MM.1S (cell line): ENCODE measurements at regions not wholly inside any gene's neighbourhood (a gene's known extent, or its start where the extent isn't known, plus 50 kb on each side); places are given as distances from the start of the nearest gene placed in this dataset.

ENCODE experiments used
- DNase-seq: peaks from one replicate; pipeline ENCODE4 v3.0.0-alpha.2; 2015
- H2AFZ ChIP-seq: fragments of 300-600 bp; sonication (generic); 2 replicates; pipeline ENCODE4 v1.6.0; 2016; ENCODE audit warnings: antibody characterized with exemption, low read length
- H3F3A ChIP-seq: fragments of 300-600 bp; sonication (generic); 2 replicates; pipeline ENCODE4 v1.6.1; 2016; ENCODE audit warnings: mild to moderate bottlenecking, antibody characterized with exemption, low read length, moderate library complexity, mixed read lengths; ENCODE audit not compliant: insufficient read depth
- H3K27ac ChIP-seq: fragments of 300-600 bp; sonication (generic); 2 replicates; pipeline ENCODE4 v1.5.1; 2016; ENCODE audit warnings: mild to moderate bottlenecking, low read length
- H3K27me3 ChIP-seq: fragments of 300-600 bp; sonication (generic); replicated peaks from 2 replicates; pipeline ENCODE4 v1.6.0; 2016; ENCODE audit warnings: low read length; ENCODE audit not compliant: insufficient read depth
- H3K36me3 ChIP-seq: fragments of 300-600 bp; sonication (generic); replicated peaks from 2 replicates; pipeline ENCODE4 v1.6.1; 2016; ENCODE audit warnings: mild to moderate bottlenecking, low read length, mixed read lengths; ENCODE audit not compliant: insufficient read depth
- H3K4me1 ChIP-seq: fragments of 300-600 bp; sonication (generic); 2 replicates; pipeline ENCODE4 v1.6.1; 2016; ENCODE audit warnings: low read length, mixed read lengths
- H3K4me2 ChIP-seq: fragments of 300-600 bp; sonication (generic); 2 replicates; pipeline ENCODE4 v1.6.0; 2016; ENCODE audit warnings: low read depth, low read length
- H3K4me3 ChIP-seq: fragments of 300-600 bp; sonication (generic); 2 replicates; pipeline ENCODE4 v1.5.1; 2016; ENCODE audit warnings: low read length, mixed read lengths
- H3K79me2 ChIP-seq: fragments of 300-600 bp; sonication (generic); 2 replicates; pipeline ENCODE4 v1.6.1; 2016; ENCODE audit warnings: mixed run types, low read length, mixed read lengths
- H3K9ac ChIP-seq: fragments of 300-600 bp; sonication (generic); 2 replicates; pipeline ENCODE4 v1.6.1; 2016; ENCODE audit warnings: low read length, mixed read lengths
- H3K9me2 ChIP-seq: fragments of 300-600 bp; sonication (generic); replicated peaks from 2 replicates; pipeline ENCODE4 v1.6.1; 2016; ENCODE audit warnings: mild to moderate bottlenecking, low read length, mixed read lengths; ENCODE audit not compliant: insufficient read depth
- H3K9me3 ChIP-seq: fragments of 300-600 bp; sonication (generic); replicated peaks from 2 replicates; pipeline ENCODE4 v1.6.1; 2016; ENCODE audit warnings: mild to moderate bottlenecking, low read length, mixed read lengths; ENCODE audit not compliant: insufficient read depth
- H4K20me1 ChIP-seq: fragments of 300-600 bp; sonication (generic); 2 replicates; pipeline ENCODE4 v1.6.1; 2016; ENCODE audit warnings: mild to moderate bottlenecking, low read length, moderate library complexity, mixed read lengths; ENCODE audit not compliant: insufficient read depth
- CTCF ChIP-seq: fragments of 300-600 bp; sonication (generic); IDR thresholded peaks from 2 replicates; pipeline ENCODE4 v1.5.1; 2016; ENCODE audit warnings: antibody characterized with exemption, low read length, mixed read lengths
- EZH2 ChIP-seq: fragments of 300-600 bp; sonication (generic); optimal IDR thresholded peaks from 2 replicates; pipeline ENCODE3; 2017; ENCODE audit warnings: low read depth, mild to moderate bottlenecking, antibody characterized with exemption, low read length, mixed read lengths
- EZH2phosphoT487 ChIP-seq: fragments of 300-600 bp; sonication (generic); IDR thresholded peaks from 2 replicates; pipeline ENCODE4 v1.6.1; 2018; ENCODE audit warnings: antibody characterized with exemption, low read length

- H3K9ac ChIP-seq = peak overlapping the region; percentile 46; the same call in 1 of the 2 replicates
- DNase-seq = peak; percentile 77
- no peaks in the 10 kb centered on the region for H3K36me3 ChIP-seq
- peak overlapping the region; percentile 77 for H3K27ac ChIP-seq
- H3K4me2 ChIP-seq = peak overlapping the region; percentile 50
- TF ChIP-seq EZH2 (no peak), CTCF (no peak), EZH2phosphoT487 (no peak)
- H3K9me2 ChIP-seq = no peaks in the 10 kb centered on the region
- no peaks in the 10 kb centered on the region for H4K20me1 ChIP-seq
- no peaks in the 10 kb centered on the region for H3K9me3 ChIP-seq
- no peaks in the 10 kb centered on the region for H3K27me3 ChIP-seq
- H3F3A ChIP-seq = peaks cover 15% of the 10 kb centered on the region
- H3K4me1 ChIP-seq = peaks cover 23% of the 10 kb centered on the region
- H3K79me2 ChIP-seq = no peaks in the 10 kb centered on the region
- 0 out of 2 replicates have a peak overlapping the region, but pooled peaks have one; percentile 53 for H2AFZ ChIP-seq
- no peak overlapping the region for H3K4me3 ChIP-seq
These were observed 94.9 kb downstream of the VCPKMT start for GRCh38 chr14:50021261-50022031.

GRCh38 chr14:50022661-50023060 lies 93.7 kb downstream of the VCPKMT start:
- Histone ChIP-seq H3K27me3 (no peaks in the 10 kb centered on the region), H3K4me3 (no peak overlapping the region), H3F3A (peaks cover 15% of the 10 kb centered on the region), H3K9me3 (no peaks in the 10 kb centered on the region), H3K9ac (no peak overlapping the region), H3K36me3 (no peaks in the 10 kb centered on the region), H2AFZ (no peak overlapping the region), H3K9me2 (no peaks in the 10 kb centered on the region), H3K4me1 (peaks cover 23% of the 10 kb centered on the region), H3K27ac (no peak overlapping the region), H3K79me2 (no peaks in the 10 kb centered on the region), H3K4me2 (no peak overlapping the region), H4K20me1 (no peaks in the 10 kb centered on the region)
- no peak for TF ChIP-seq EZH2
- no peak for TF ChIP-seq CTCF
- TF ChIP-seq EZH2phosphoT487 = no peak
- DNase-seq = no peak

- DNase-seq = no peak
- no peaks in the 10 kb centered on the region for H3K79me2 ChIP-seq
- no peak overlapping the region for H2AFZ ChIP-seq
- TF ChIP-seq EZH2phosphoT487 = no peak
- TF ChIP-seq EZH2 = no peak
- TF ChIP-seq CTCF = no peak
- H3K4me3 ChIP-seq = no peak overlapping the region
- H3K4me2 ChIP-seq = no peak overlapping the region
- H3K27ac ChIP-seq = no peak overlapping the region
- H3K36me3 ChIP-seq = no peaks in the 10 kb centered on the region
- no peak overlapping the region for H3K9ac ChIP-seq
- no peaks in the 10 kb centered on the region for H3K9me3 ChIP-seq
- no peaks in the 10 kb centered on the region for H3K27me3 ChIP-seq
- H3K4me1 ChIP-seq = peaks cover 23% of the 10 kb centered on the region
- H3F3A ChIP-seq = peaks cover 15% of the 10 kb centered on the region
- H3K9me2 ChIP-seq = no peaks in the 10 kb centered on the region
- H4K20me1 ChIP-seq = no peaks in the 10 kb centered on the region
These were observed 92.5 kb downstream of the VCPKMT start for GRCh38 chr14:50023671-50024490.
